ENCODE measurements at regions not wholly inside any gene's neighbourhood (a gene's known extent, or its start where the extent isn't known, plus 50 kb on each side); places are given as distances from the start of the nearest gene placed in this dataset.

GRCh38 chr4:123785538-123785937 lies 388.9 kb downstream of the SPRY1 start:
- no peak overlapping the region for H3K4me3 ChIP-seq (ENCODE audit: low read depth, low read length, poor library complexity, severe bottlenecking)
- no peak overlapping the region for H3K9ac ChIP-seq (ENCODE audit: low read length)
- no peak overlapping the region for H2AFZ ChIP-seq (ENCODE audit: low read length)
- no peaks in the 10 kb centered on the region for H3K36me3 ChIP-seq (ENCODE audit: insufficient read depth, low read length)
- H3K79me2 ChIP-seq (ENCODE audit: insufficient read depth, low read length), result no peaks in the 10 kb centered on the region
- H3K4me1 ChIP-seq (ENCODE audit: insufficient read depth, low read length, severe bottlenecking), result peaks cover 27% of the 10 kb centered on the region
- no peaks in the 10 kb centered on the region for H3K27me3 ChIP-seq (ENCODE audit: insufficient read depth, low read length)
- H3K4me2 ChIP-seq (ENCODE audit: low read length), result no peak overlapping the region
- H3F3A ChIP-seq (ENCODE audit: insufficient read depth, low read length), result no peaks in the 10 kb centered on the region
- no peaks in the 10 kb centered on the region for H3K9me3 ChIP-seq (ENCODE audit: low read length)
- TF ChIP-seq EZH2 (IDR thresholded peaks at IDR 0.05; ENCODE audit: borderline replicate concordance, low read length) (no peak), CTCF (IDR thresholded peaks at IDR 0.05; ENCODE audit: low read length) (no peak)
- H4K20me1 ChIP-seq (ENCODE audit: insufficient read depth, low read length), result no peaks in the 10 kb centered on the region
- no peaks in the 10 kb centered on the region for H3K9me2 ChIP-seq (ENCODE audit: low read depth, low read length)
- no peak overlapping the region for H3K27ac ChIP-seq (ENCODE audit: low read depth, low read length, poor library complexity, severe bottlenecking)

DNA sequence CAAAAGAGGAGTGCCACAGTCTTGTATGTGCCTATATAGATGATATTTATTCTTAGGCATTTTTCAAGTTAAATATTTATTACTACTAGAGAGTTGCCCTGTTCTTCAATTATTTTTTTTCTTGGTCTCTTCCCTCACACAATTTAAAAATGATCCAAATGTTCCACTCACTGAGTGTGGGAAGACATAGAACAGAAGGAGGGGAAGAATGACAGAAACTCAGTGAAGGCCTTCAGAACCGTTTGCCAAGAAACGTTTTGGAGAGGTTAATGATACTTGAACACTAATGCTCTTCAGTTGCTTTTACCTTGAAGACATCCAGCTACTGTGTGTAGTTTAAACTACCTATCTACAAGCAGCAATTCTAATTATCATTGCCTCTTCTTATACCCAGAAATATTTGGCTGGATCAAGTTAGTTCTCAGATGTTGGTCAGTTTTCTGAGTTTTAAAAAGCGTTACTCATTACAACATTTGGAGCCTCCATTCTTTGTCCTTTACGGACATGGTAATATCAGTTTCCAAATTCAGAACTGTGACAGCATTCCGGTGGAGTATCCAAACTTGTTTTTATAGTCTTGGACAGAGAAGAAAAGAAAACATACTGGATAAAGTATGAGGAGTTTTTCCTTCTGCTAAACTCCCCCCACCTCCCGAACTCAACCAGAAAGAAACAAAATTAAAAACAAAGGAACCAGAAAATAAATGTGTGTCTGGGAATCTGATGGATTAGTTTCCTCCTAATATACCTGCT lies 389.7 kb downstream of the SPRY1 start:
- no peak overlapping the region for H3K9ac ChIP-seq (ENCODE audit: low read length)
- no peaks in the 10 kb centered on the region for H3K9me2 ChIP-seq (ENCODE audit: low read depth, low read length)
- no peaks in the 10 kb centered on the region for H3K36me3 ChIP-seq (ENCODE audit: insufficient read depth, low read length)
- H3F3A ChIP-seq (ENCODE audit: insufficient read depth, low read length), result no peaks in the 10 kb centered on the region
- H2AFZ ChIP-seq (ENCODE audit: low read length), result no peak overlapping the region
- H3K4me2 ChIP-seq (ENCODE audit: low read length), result peak overlapping the region; percentile 28; the same call in 1 of the 2 replicates
- no peaks in the 10 kb centered on the region for H3K79me2 ChIP-seq (ENCODE audit: insufficient read depth, low read length)
- H3K4me3 ChIP-seq (ENCODE audit: low read depth, low read length, poor library complexity, severe bottlenecking), result no peak overlapping the region
- TF ChIP-seq EZH2 (IDR thresholded peaks at IDR 0.05; ENCODE audit: borderline replicate concordance, low read length) (no peak), CTCF (IDR thresholded peaks at IDR 0.05; ENCODE audit: low read length) (no peak)
- H4K20me1 ChIP-seq (ENCODE audit: insufficient read depth, low read length), result no peaks in the 10 kb centered on the region
- H3K4me1 ChIP-seq (ENCODE audit: insufficient read depth, low read length, severe bottlenecking), result peaks cover 27% of the 10 kb centered on the region
- no peaks in the 10 kb centered on the region for H3K27me3 ChIP-seq (ENCODE audit: insufficient read depth, low read length)
- no peaks in the 10 kb centered on the region for H3K9me3 ChIP-seq (ENCODE audit: low read length)
- no peak overlapping the region for H3K27ac ChIP-seq (ENCODE audit: low read depth, low read length, poor library complexity, severe bottlenecking)

GRCh38 chr4:123786920-123787319 lies 390.3 kb downstream of the SPRY1 start:
- H3K9ac ChIP-seq (ENCODE audit: low read length), result no peak overlapping the region
- H4K20me1 ChIP-seq (ENCODE audit: insufficient read depth, low read length), result no peaks in the 10 kb centered on the region
- no peaks in the 10 kb centered on the region for H3K27me3 ChIP-seq (ENCODE audit: insufficient read depth, low read length)
- H3K4me1 ChIP-seq (ENCODE audit: insufficient read depth, low read length, severe bottlenecking), result peaks cover 27% of the 10 kb centered on the region
- no peak overlapping the region for H2AFZ ChIP-seq (ENCODE audit: low read length)
- H3K4me2 ChIP-seq (ENCODE audit: low read length), result peak overlapping the region; percentile 28; the same call in 1 of the 2 replicates
- no peaks in the 10 kb centered on the region for H3F3A ChIP-seq (ENCODE audit: insufficient read depth, low read length)
- H3K79me2 ChIP-seq (ENCODE audit: insufficient read depth, low read length), result no peaks in the 10 kb centered on the region
- H3K4me3 ChIP-seq (ENCODE audit: low read depth, low read length, poor library complexity, severe bottlenecking), result no peak overlapping the region
- no peak for TF ChIP-seq EZH2 (IDR thresholded peaks at IDR 0.05; ENCODE audit: borderline replicate concordance, low read length)
- TF ChIP-seq CTCF (IDR thresholded peaks at IDR 0.05; ENCODE audit: low read length), result no peak
- no peaks in the 10 kb centered on the region for H3K36me3 ChIP-seq (ENCODE audit: insufficient read depth, low read length)
- no peaks in the 10 kb centered on the region for H3K9me3 ChIP-seq (ENCODE audit: low read length)
- no peak overlapping the region for H3K27ac ChIP-seq (ENCODE audit: low read depth, low read length, poor library complexity, severe bottlenecking)
- H3K9me2 ChIP-seq (ENCODE audit: low read depth, low read length), result no peaks in the 10 kb centered on the region
